DMS 273 treated with DMSO at 0.1 percent for 48 hours (cell line): ENCODE measurements at regions not wholly inside any gene's neighbourhood (a gene's known extent, or its start where the extent isn't known, plus 50 kb on each side); places are given as distances from the start of the nearest gene placed in this dataset.
A peak's percentile ranks its signal among the peaks of the same experiment; 100 is the strongest.
"Not testable (repeated sequence)": the region's sequence is repeated elsewhere in the genome, so short reads cannot be mapped to it uniquely, and the experiment has no call there.

Experiments
- DNase-seq: peaks from one replicate; lab custom pipeline; 2025; lab: John Stamatoyannopoulos, UW

- no peak for DNase-seq
These were observed 380.5 kb downstream of the DSEL start for GRCh38 chr18:67135981-67136380.

- no peak for DNase-seq
These were observed 381.6 kb downstream of the DSEL start for GRCh38 chr18:67134911-67135310.

- no peak for DNase-seq
These were observed 382.9 kb downstream of the DSEL start for GRCh38 chr18:67133669-67134068.

GRCh38 chr18:67132919-67133318 lies 383.6 kb downstream of the DSEL start:
- no peak for DNase-seq

GRCh38 chr18:67131498-67131897 lies 385.0 kb downstream of the DSEL start:
- DNase-seq, result no peak

- DNase-seq, result not testable (repeated sequence)
These were observed 389.8 kb downstream of the DSEL start for GRCh38 chr18:67126751-67127150.

- no peak for DNase-seq
These were observed 392.6 kb downstream of the DSEL start for GRCh38 chr18:67123901-67124300.

GRCh38 chr18:67117804-67118203 lies 398.7 kb downstream of the DSEL start:
- no peak for DNase-seq

- peak; percentile 83 for DNase-seq
These were observed 407.0 kb downstream of the DSEL start for GRCh38 chr18:67109535-67109934.

GRCh38 chr18:67108894-67109293 lies 407.6 kb downstream of the DSEL start:
- no peak for DNase-seq

GRCh38 chr18:67104700-67105284 lies 411.7 kb downstream of the DSEL start:
- DNase-seq, result peak; percentile 33

- no peak for DNase-seq
These were observed 422.4 kb downstream of the DSEL start for GRCh38 chr18:67094123-67094522.

GRCh38 chr18:67092141-67092540 lies 424.4 kb downstream of the DSEL start:
- DNase-seq, result no peak

GRCh38 chr18:67081482-67082211 lies 434.9 kb downstream of the DSEL start:
- DNase-seq, result peak; percentile 30

GRCh38 chr18:67080601-67081000 lies 435.9 kb downstream of the DSEL start:
- no peak for DNase-seq

- no peak for DNase-seq
These were observed 442.2 kb downstream of the DSEL start for GRCh38 chr18:67074309-67074708.

GRCh38 chr18:67072791-67073190 lies 443.7 kb downstream of the DSEL start:
- no peak for DNase-seq

GRCh38 chr18:67068608-67069007 lies 447.9 kb downstream of the DSEL start:
- DNase-seq, result peak; percentile 22

- no peak for DNase-seq
These were observed 443.4 kb upstream of the CDH19 start for GRCh38 chr18:67047334-67047733.

GRCh38 chr18:67043276-67043675 lies 439.4 kb upstream of the CDH19 start:
- DNase-seq, result no peak

- no peak for DNase-seq
These were observed 437.4 kb upstream of the CDH19 start for GRCh38 chr18:67041334-67041733.

GRCh38 chr18:67035026-67035425 lies 431.1 kb upstream of the CDH19 start:
- no peak for DNase-seq

GRCh38 chr18:67023059-67023458 lies 419.2 kb upstream of the CDH19 start:
- no peak for DNase-seq

- no peak for DNase-seq
These were observed 407.0 kb upstream of the CDH19 start for GRCh38 chr18:67010919-67011318.
